NCI-H128 (cell line): ENCODE measurements at regions not wholly inside any gene's neighbourhood (a gene's known extent, or its start where the extent isn't known, plus 50 kb on each side); places are given as distances from the start of the nearest gene placed in this dataset.
"Not testable (repeated sequence)": the region's sequence is repeated elsewhere in the genome, so short reads cannot be mapped to it uniquely, and the experiment has no call there.

Experiments used
- DNase-seq: peaks from one replicate; lab custom pipeline; 2025; ENCODE audit not compliant: unreplicated experiment; lab: John Stamatoyannopoulos, UW

DNA sequence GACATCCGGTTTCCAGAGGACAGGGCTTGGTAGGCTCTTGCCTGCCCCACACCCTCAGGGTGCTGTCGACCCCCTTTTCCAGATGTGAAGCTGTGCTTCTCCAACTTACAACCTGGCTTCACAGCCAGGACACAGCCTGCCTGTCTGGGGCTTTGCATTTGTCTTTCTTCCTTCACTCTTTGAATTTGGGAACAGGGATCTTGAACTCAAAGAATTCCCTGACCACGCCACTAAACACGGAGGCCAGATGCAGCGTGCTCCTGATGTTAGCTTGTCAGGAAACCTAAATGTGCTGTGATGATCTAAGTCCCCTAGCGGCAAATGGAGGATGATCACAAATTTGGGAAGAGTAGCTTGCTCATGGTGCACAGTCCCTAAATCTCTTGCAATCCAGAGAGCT, 244.8 kb upstream of the RGMA start:
- DNase-seq: no peak

- DNase-seq: not testable (repeated sequence)
Observed at GRCh38 chr15:93333126-93333525, 244.1 kb upstream of the RGMA start.

DNA sequence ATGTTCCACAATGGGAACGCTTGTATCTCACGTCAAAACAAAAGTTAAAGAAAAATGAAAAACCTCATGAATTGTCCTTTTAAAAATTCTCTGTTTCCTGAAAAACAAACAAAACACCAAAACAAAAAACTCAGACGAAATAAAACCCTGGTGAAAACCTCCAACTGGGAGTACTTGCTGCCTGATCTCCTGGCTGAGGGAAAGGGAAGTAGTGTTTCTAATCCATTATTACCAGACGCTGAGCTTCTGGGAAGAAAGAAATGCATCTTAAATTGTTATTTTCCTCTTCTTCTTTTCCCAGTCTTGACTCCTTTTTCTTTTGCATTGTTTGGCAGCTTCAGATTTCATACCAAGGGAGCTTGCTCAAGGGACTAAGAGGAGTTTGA, 243.2 kb upstream of the RGMA start:
- no peak for DNase-seq

- no peak for DNase-seq
Observed at GRCh38 chr15:93331545-93332167, 242.6 kb upstream of the RGMA start.

DNA sequence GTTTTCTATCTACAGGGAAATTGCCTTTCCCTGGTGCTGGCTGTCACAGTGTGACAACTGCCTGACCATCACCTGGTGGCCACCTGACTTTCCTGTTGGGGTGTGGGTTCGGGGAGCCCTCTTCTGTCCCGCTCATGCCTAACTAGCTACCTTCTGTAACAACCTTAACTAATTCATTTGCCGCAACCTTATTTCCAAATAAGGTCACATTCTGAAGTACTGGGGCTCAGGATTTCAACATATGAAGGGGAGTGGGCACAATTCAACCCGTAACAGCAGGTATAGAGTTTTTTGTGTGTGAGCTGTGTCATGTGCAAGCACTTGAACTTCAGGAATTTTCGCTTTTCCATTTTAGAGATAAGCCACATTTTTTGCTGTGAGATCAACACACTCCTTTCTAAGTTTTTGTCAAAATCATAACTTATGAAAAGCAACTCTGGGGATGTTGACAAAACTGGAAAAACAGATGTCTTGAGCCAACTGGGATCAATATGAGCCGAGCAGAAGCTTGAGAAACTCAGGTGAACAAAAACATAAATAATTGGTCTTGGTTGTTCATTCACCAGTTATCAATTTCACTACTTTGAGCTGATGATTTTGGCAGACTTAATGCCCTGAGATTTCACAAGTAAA, 242.0 kb upstream of the RGMA start:
- DNase-seq: no peak

GRCh38 chr15:93327364-93327763, 238.4 kb upstream of the RGMA start:
- no peak for DNase-seq

GRCh38 chr15:93324186-93324975, 235.4 kb upstream of the RGMA start:
- DNase-seq: no peak

- no peak for DNase-seq
Observed at GRCh38 chr15:93321881-93322282, 232.9 kb upstream of the RGMA start.

DNA sequence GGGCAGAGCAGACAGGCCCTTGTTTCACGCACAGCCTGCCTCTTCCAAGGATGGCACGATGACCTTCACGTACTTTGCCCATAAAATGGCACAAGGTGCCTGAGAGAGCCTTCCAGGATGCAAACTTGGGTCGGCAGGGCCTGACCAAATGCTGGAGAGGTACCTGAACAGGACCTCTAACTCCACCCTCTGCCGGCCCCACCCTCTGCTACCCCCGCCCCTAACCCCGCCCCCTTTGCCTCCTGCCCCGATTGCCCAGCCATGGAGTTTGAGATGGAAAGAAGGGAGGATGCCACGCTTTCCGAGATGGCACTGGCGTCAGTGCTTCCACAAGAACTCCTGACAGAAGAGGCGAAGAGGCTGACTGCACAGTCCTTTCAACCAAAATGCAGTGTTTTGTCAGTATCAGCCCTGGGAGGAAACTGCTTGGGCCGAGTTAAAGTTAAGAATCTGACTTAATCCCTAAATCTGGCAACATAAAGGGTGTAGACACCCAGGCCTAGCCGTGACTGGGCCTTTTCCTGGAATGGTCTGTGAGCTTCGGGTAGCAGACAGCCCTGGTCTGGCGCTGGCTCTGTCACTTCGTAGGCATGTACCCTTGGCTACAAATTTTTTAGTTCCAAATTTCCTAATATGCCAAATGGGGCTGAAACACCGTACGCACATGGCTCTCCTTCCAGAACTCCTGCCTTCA, 230.3 kb upstream of the RGMA start:
- DNase-seq: no peak

- DNase-seq: no peak
Observed at GRCh38 chr15:93317772-93318171, 228.8 kb upstream of the RGMA start.

DNA sequence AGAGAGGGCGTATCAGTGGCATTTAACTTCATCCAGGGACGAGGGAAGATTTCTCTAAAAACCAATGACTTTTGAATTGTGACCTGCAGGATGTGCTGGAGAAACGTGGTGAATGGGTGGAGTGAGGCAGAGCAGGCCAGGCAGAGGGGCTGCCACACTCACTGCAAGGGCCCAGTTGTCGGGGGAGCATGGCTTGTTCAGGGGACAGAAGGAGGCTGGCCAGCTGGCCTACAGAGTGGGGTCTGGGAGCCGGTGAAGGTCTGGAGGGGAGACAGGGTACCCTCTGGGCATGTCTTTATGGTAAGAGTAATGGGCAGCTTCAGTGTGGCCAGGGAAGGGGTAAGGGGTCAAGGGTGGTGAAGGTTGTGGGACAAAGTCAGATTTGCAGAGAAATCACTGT, 225.2 kb upstream of the RGMA start:
- DNase-seq: no peak

DNA sequence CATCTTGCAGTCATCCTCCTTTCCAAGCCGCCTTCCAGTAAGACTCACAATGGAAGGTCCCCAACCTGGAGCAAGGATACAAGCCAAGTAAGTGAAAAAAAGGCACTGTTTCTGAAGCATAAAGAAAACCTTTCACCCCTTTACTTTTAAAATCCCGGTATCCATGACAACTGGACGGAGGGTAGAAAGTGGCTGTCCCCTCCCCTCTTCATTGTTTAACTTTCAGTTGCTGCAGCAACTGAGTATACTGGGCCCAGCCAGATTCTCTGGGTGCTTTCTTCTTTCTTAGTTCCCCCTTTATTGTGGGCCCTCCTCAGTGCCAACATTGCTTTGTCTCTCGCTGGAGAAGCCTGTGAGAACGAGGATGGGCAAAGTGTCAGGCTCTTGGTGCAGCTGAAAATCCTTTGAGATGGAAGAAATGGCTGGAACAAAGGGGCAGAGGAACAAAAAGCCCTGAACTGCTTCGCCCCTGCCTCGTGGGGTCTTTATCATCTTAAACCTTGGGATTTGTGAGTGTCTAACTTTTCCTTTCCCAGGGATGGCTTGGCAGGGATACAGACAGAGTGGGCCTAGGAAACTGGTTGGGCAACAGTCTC, 224.0 kb upstream of the RGMA start:
- no peak for DNase-seq

- DNase-seq: no peak
Observed at GRCh38 chr15:93311620-93312019, 222.6 kb upstream of the RGMA start.

DNA sequence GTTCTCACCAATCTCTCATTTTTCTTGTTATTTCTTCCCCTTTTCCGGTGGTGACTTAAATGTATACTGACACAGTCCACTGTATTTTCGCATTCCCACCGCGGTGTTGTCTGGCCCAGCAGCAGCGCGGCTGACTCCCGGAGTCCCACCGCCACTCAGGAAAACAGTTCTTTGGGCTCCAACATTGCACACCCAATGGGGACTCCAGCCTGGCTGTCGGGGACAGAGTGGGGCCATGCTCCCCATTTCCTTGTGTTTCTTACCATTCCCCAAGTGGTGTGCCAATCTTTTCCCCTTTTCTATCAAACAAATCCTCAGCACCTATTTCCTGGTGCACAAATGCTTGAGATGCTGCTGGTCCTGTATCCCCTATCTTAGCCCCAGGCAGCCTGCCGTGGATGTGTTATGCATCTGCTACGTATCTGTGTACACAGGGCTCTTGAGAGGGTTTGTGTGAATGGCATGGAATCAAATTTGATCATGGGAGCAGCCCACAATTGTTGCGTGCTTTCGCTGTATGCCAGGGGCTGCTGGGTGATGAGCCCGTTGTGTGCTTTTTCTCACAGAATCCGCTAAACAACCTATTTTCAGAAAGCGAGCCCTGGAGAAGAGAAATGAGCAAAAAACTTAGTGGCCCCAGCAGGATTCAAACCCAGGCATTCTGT, 219.1 kb upstream of the RGMA start:
- DNase-seq: no peak

GRCh38 chr15:93307513-93307912, 218.5 kb upstream of the RGMA start:
- no peak for DNase-seq

DNA sequence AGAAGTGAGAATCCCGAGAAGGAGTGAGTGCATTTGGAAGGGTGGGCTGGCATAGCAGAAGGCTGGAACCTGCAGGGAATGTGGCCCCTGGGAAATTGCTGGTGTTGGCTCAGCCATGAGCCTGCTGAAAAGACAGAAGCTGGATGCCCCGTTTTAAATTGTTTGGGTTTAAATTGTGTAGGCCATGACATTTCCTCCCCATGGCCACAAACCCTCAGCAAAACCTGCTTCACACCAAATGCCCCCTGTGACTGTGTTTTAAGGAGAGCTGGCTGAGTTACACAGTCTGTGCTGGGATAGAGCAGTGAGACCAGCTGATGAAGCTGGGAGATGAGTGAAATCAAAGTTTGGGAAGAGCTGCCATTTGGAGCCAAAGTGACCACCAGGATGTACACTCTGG, 216.3 kb upstream of the RGMA start:
- no peak for DNase-seq

- no peak for DNase-seq
Observed at GRCh38 chr15:93302080-93302765, 213.2 kb upstream of the RGMA start.

DNA sequence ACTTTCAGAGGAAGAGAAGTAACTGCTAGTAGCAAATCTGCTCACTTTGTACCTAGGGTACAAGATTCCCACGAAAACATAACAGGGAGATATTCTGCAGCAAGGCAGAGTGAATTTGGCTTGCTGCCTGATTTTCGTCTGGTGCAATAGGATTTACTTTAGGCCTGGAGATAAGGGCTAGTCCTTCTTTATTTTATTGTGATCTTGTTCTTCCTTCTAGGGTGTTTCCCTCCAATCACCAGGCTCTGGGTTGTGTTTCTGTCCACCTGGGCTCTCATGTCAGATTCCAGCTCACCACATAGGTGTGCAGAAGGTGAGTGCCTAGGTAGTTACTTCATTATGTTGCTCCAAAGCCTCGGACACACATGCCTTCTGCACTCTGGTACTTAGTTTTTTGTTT, 211.8 kb upstream of the RGMA start:
- DNase-seq: no peak

- no peak for DNase-seq
Observed at GRCh38 chr15:93299675-93300074, 210.7 kb upstream of the RGMA start.

- DNase-seq: no peak
Observed at GRCh38 chr15:93298901-93299300, 209.9 kb upstream of the RGMA start.
